H1 (cell line): ENCODE measurements at regions not wholly inside any gene's neighbourhood (a gene's known extent, or its start where the extent isn't known, plus 50 kb on each side); places are given as distances from the start of the nearest gene placed in this dataset.

ENCODE experiments used
- EP300 ChIP-seq, 2 experiments: IDR thresholded peaks; 1 replicate in 1 of 2; 2 replicates in 1 of 2; pipeline ENCODE4 v1.6.1; 2011 to 2012; ENCODE audit warnings: low read depth in 2 of 2, low read length in 2 of 2, mild to moderate bottlenecking in 2 of 2, borderline replicate concordance in 1 of 2, inconsistent platforms in 1 of 2, moderate library complexity in 1 of 2
- KDM1A ChIP-seq: fragments of 200-600, 300-600 bp; sonication (generic); IDR thresholded peaks from 2 replicates; pipeline ENCODE4 v1.7.1; 2016; ENCODE audit warnings: mild to moderate bottlenecking, low read length, borderline replicate concordance
- KDM5A ChIP-seq: fragments of 200-600 bp; IDR thresholded peaks from 2 replicates; pipeline ENCODE4 v1.7.1; 2012; ENCODE audit warnings: mild to moderate bottlenecking, low read length, inconsistent platforms, mixed read lengths
- MAFK ChIP-seq: IDR thresholded peaks from 2 replicates; pipeline ENCODE4 v1.6.1; 2012; ENCODE audit warnings: low read depth, mild to moderate bottlenecking, improper control_type of control experiment, low read length

DNA sequence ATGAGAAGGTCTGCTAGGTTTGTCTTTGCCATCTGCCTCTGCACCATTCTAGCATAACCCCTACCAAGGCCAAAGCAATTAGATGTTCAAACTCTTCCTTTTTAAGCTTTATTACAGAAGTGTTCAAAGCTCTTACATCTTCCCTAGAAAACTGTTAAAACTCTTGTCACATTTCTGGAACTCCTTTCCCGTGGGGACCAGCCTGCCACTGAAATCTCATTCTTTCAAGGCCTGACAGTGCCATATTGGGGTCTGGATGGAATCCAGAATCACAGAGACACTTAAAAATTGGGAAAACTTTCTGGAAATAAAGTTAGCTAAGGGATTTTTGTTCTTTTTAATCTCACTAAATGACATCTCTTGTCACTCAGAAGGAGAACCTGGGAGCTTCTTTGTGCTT lies 153.8 kb upstream of the SLCO3A1 start (continued):
- TF ChIP-seq EP300 (IDR thresholded peaks at IDR 0.05; ENCODE audit: borderline replicate concordance in 1 of 2, low read depth in 2 of 2, low read length in 2 of 2) (no peak), KDM1A (no peak), MAFK (no peak), KDM5A (no peak)
- TF ChIP-seq, all 59 proteins: peak for 0
